GM19324 (cell line): ENCODE measurements at regions not wholly inside any gene's neighbourhood (a gene's known extent, or its start where the extent isn't known, plus 50 kb on each side); places are given as distances from the start of the nearest gene placed in this dataset.
"Not testable (repeated sequence)": the region's sequence is repeated elsewhere in the genome, so short reads cannot be mapped to it uniquely, and the experiment has no call there.

Experiments
- ATAC-seq: cut with Tn5 transposase; IDR thresholded peaks from one replicate; pipeline ENCODE4 v1.9.1; 2021; ENCODE audit warnings: mild to moderate bottlenecking, moderate library complexity; ENCODE audit not compliant: unreplicated experiment, low FRiP score

GRCh38 chr2:147439986-147440385 lies 404.8 kb upstream of the ACVR2A start:
- ATAC-seq = no peak

DNA sequence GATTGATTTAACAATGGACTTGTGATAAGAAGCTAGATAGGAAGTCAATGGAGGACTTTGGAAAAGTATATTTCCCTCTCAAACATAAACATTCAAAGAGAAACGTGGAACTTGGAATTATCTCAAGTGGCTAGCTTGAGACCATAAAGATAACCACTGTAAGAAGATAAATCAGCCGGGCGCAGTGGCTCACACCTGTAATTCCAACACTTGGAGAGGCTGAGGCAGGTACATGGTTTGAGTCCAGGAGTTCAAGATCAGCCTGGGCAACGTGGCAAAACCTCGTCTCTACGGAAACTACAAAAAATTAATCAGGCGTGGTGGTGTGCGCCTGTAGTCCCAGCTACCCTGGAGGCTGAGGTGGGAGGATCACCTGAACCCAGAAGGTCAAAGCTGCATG lies 405.9 kb upstream of the ACVR2A start:
- no peak for ATAC-seq

DNA sequence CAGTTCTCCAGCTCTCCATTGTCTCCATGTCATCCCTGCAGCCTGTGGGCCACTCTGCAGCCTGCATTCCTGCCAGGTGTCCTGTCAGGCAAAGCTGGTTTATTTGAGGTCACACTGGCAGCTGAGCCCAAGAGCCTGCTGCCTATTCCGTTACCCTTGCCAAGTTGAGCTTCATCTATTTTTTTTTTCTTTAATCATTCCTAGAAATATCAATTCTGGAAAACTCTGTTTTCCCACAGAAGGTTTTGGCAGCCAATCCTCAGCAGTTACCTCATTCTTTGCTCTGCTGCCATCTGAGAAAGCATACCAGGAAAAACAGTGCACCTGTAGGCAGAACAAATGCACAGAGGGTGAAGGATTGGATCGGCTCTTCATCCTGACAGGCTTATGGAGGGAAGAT lies 411.0 kb upstream of the ACVR2A start:
- no peak for ATAC-seq

DNA sequence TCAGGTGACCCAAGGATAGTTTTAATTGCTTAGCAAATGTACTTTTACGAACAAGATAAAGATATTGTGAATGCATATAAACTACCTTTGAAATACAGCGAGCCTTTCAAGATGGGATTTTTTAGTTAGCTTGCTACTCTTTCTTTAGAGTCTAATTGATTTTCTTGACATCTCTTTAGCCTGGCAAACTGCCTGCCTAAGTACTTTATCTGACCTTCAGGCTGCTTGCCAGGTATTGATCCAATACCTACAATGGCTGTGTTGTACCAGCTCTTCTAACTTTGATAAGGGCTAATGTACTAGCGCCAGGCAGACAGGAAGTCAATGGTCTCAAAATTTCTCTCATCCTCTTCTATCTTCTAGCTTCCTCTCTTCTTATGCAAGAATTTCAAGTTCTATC lies 414.4 kb upstream of the ACVR2A start:
- no peak for ATAC-seq

- no peak for ATAC-seq
These were observed 416.6 kb upstream of the ACVR2A start for GRCh38 chr2:147428120-147428747.

GRCh38 chr2:147425437-147426029 lies 419.3 kb upstream of the ACVR2A start:
- ATAC-seq = no peak

DNA sequence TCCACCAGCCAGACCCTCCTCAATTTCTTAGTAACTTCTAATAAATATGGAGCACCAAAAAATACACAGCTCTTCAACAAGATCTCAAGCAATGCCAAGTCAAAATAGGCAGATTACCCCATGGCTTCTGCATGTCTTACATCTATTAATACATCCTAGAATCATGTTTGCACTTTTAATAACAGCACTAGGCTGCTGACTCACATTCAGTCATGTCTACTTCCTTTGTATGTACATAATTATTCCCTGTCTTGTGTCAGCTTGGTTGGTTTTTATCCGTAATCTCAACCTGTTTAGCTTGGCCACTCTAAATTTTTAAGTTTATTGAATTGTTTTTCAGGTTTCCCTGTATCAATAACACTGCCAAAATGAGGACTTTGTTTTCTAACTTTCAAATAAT lies 420.1 kb upstream of the ACVR2A start:
- no peak for ATAC-seq

DNA sequence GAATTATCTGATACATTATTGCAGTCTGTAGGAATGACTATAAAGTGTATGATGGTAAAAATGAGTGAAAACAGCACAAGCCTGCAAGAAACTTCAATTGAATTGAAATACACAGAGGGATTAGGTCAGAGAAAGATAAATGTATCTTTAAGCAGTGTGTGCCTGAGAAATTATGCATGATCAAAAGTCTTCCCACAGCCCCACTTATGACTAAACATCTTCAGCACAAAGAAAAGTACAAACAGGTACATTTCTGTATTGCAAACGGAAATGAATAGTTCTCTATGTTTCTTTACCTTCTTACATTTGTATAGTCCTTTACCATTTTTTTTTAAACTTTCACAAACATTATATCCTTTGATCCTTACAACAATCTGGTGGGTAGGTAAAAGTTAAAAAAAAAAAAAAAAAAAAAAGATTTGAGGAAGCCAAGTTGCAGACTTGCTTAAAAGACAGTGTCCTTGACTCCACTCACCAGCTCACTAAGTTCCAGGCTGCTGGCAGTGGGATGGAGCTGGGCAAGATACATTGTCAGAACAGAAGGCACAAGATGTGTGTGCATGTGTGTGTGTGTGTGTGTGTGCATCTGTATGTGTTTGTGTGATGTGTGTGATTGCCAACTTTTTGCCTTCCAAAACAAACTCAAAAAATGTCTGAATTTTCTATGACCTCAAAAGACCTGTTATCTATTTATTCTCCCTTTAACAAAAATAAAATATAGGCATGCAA lies 423.7 kb upstream of the ACVR2A start:
- ATAC-seq = no peak

- no peak for ATAC-seq
These were observed 424.3 kb upstream of the ACVR2A start for GRCh38 chr2:147420517-147420916.

GRCh38 chr2:147416099-147416498 lies 428.7 kb upstream of the ACVR2A start:
- ATAC-seq = no peak

GRCh38 chr2:147414656-147415055 lies 430.2 kb upstream of the ACVR2A start:
- not testable (repeated sequence) for ATAC-seq

DNA sequence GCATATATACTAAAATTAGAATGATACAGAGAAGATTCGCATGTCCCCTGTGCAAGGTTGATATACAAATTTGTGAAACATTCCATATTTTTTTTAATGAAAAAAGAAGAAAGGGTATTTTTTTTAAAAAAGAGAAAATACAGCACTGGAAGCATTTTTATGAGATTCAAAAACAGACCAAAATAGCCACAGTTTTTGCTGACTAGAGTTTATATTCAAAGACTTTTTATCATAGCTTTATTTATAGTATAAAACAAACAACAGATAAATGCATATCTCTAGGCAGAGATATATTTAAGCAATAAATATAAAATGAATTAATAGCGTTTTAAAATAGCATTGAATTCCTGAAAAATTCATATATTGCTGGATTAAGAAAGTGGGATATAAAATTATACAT lies 436.5 kb upstream of the ACVR2A start:
- no peak for ATAC-seq

DNA sequence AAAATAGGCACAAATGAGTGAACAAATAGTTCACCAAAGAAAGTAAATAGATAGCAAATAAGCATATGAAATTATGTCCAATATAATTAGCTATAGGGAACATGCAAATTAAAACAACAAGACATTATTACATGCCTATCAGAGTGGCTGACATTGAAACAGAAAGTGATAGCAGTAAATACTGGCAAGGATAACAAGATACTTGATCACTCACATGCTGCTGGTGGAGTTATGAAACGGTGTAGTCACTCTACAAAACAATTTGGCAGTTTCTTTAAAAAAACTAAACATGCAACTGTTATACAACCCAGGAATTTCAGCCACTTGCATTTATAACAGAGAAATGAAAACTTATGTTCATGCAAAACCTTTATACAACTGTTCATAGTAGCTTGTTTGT lies 439.2 kb upstream of the ACVR2A start:
- ATAC-seq = peak; percentile 80

- ATAC-seq = no peak
These were observed 445.8 kb upstream of the ACVR2A start for GRCh38 chr2:147398996-147399395.

- ATAC-seq = no peak
These were observed 446.5 kb upstream of the ACVR2A start for GRCh38 chr2:147398301-147398700.

DNA sequence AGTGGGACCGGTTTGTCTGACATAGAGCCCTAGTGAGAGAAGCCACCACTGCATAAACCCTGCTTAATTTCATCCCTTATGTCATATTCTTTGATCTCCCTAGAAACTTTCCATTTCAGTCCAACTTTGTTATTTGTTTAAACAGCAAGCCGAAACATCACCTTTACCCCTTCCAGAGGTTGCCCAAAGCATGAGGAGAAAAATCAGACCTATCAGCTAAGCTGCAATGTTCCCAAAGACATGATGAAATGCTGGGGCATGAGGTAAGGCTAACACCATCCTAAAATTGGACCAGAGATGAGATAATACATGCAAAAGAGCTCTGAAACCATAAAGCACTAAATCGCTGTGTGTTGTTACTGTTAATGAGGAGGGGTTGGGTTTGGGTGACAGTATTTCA lies 447.9 kb upstream of the ACVR2A start:
- no peak for ATAC-seq

DNA sequence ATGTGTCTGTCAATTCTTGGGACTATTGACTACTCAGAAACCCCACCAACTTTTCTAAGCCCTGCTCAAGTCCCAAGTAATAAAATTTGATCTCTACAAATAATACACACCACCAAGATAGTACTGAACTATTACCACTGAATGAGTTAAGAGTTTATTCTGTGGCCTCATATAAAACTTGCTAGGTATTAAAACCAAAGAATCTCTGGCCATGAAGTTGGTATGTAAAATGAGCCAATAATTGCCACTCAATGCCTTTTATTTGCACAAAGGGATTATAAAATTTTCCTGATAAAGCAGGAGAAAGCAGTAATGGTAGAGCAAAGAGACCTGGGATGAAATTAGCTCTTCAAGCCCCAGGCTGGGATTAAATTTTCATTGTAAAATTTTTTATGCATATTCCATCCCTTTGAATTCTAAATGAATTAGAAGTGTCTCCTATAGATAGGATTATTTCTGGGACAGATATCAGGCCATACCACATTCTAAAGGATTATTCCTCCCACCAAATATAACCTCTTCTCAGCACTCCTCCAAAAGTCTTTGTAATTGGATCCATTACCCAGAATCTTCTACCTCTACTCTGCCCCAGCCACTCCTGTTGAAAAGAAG lies 450.5 kb upstream of the ACVR2A start:
- no peak for ATAC-seq

GRCh38 chr2:147392180-147392579 lies 452.6 kb upstream of the ACVR2A start:
- ATAC-seq = no peak

- no peak for ATAC-seq
These were observed 454.4 kb upstream of the ACVR2A start for GRCh38 chr2:147390475-147390874.

DNA sequence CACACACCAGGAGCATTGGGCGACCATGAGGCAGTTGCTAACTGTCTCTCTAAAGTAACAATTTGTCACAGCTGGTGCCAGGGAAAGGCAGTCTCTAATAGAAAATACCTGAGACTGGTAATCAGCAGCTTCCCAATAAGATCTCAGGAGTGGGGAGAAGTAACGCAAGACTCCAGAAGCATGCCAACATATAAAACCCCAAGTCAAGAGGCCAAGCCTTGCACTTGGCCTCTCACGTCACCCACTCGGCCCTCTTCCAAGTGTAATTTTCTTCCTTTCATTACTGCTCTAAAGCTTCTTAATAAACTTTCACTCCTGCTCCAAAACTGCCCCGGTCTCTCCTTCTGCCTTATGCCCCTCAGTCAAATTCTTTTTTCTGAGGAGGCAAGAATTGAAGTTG lies 455.6 kb upstream of the ACVR2A start:
- ATAC-seq = no peak

DNA sequence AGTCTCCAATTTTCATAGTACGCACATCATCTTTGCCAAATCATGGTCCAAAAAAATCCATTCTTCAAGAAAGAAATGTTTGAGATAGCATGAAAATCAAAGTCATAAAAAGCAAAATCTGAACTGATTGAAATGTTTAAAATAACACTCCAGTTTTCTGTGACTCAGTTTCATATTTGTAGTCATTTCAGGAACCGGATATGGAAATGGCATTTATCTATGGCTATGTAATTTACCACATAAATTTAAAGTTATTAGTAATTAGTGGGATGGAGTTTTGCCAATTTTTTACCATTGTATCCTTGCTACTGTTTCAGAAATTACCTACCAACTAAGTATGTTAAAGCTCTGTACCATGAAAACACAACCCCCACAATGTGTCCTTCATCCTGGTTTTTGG lies 456.6 kb upstream of the ACVR2A start:
- no peak for ATAC-seq

DNA sequence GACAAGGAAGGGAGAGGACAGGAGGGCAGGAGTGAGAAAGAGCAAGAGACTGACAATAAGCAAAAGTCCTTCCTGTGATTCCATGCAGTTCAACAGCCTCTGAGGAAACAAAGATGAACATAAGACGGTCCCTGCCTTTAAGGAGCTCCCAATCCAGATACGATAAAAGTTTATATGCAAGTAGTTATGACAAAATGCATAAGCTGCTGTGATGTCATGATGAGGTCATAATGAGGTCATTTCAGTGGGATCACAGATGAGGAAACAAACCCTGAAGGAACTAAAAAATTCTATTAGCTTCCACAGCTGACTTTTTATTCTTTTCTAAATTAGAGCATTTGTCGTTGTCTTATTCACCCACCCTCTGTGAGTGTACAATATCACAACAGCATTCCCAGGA lies 458.5 kb upstream of the ACVR2A start:
- ATAC-seq = no peak
